Mesendoderm (in vitro differentiated cells): ENCODE measurements at regions not wholly inside any gene's neighbourhood (a gene's known extent, or its start where the extent isn't known, plus 50 kb on each side); places are given as distances from the start of the nearest gene placed in this dataset.
A peak's percentile ranks its signal among the peaks of the same experiment; 100 is the strongest.

Experiments used
- DNase-seq: peaks from one replicate; pipeline ENCODE4 v3.0.0; 2013
- H2AK5ac ChIP-seq: 2 replicates; pipeline ENCODE4 v1.6.1; 2013; ENCODE audit warnings: low read length, inconsistent platforms
- H2BK120ac ChIP-seq: 2 replicates; pipeline ENCODE4 v1.6.1; 2013; ENCODE audit warnings: low read depth, mild to moderate bottlenecking, low read length, moderate library complexity, mixed read lengths
- H2BK15ac ChIP-seq: replicated peaks from 2 replicates; pipeline ENCODE4 v1.6.1; 2013; ENCODE audit warnings: low read depth, mild to moderate bottlenecking, moderate library complexity
- H2BK5ac ChIP-seq: 2 replicates; pipeline ENCODE4 v1.6.1; 2013; ENCODE audit warnings: low read length, inconsistent platforms
- H3K18ac ChIP-seq: 2 replicates; pipeline ENCODE4 v1.6.1; 2013; ENCODE audit warnings: mild to moderate bottlenecking, low read length, mixed read lengths
- H3K23ac ChIP-seq: one replicate; pipeline ENCODE4 v1.6.1; 2013; ENCODE audit warnings: low read length
- H3K27ac ChIP-seq: 2 replicates; pipeline ENCODE4 v1.5.1; 2013; ENCODE audit warnings: low read depth, mild to moderate bottlenecking, inconsistent platforms, low read length, moderate library complexity
- H3K27me3 ChIP-seq: 2 replicates; pipeline ENCODE4 v1.6.1; 2013; ENCODE audit warnings: low read length, control low read depth, mild to moderate bottlenecking, inconsistent platforms; ENCODE audit not compliant: insufficient read depth, poor library complexity
- H3K36me3 ChIP-seq: 2 replicates; pipeline ENCODE4 v1.6.1; 2013; ENCODE audit warnings: low read length, inconsistent platforms; ENCODE audit not compliant: control insufficient read depth, insufficient read depth
- H3K4ac ChIP-seq: one replicate; pipeline ENCODE4 v1.6.1; 2013; ENCODE audit warnings: low read depth, mild to moderate bottlenecking, low read length, moderate library complexity
- H3K4me1 ChIP-seq: 2 replicates; pipeline ENCODE4 v1.6.1; 2013; ENCODE audit warnings: low read depth, low read length, inconsistent platforms; ENCODE audit not compliant: control insufficient read depth
- H3K4me2 ChIP-seq: 2 replicates; pipeline ENCODE4 v1.6.1; 2013; ENCODE audit warnings: low read length
- H3K4me3 ChIP-seq: 2 replicates; pipeline ENCODE4 v1.5.1; 2013; ENCODE audit warnings: mild to moderate bottlenecking, low read length
- H3K56ac ChIP-seq: one replicate; pipeline ENCODE4 v1.6.1; 2013; ENCODE audit warnings: low read length
- H3K79me1 ChIP-seq: 2 replicates; pipeline ENCODE4 v1.6.1; 2013; ENCODE audit warnings: low read length, inconsistent platforms
- H3K79me2 ChIP-seq: 2 replicates; pipeline ENCODE4 v1.6.1; 2013; ENCODE audit warnings: mild to moderate bottlenecking, low read length; ENCODE audit not compliant: control insufficient read depth, insufficient read depth
- H3K9ac ChIP-seq: 2 replicates; pipeline ENCODE4 v1.6.1; 2013; ENCODE audit warnings: low read length, inconsistent platforms
- H4K5ac ChIP-seq: one replicate; pipeline ENCODE4 v1.6.1; 2013; ENCODE audit warnings: low read length
- H4K8ac ChIP-seq: one replicate; pipeline ENCODE4 v1.6.1; 2013; ENCODE audit warnings: low read depth, mild to moderate bottlenecking, control low read depth, low read length, moderate library complexity
- WGBS: extraction: QIAGEN DNeasy Blood & Tissue Kit; methylation state at CpG from one replicate; pipeline ENCODE4 v1.1.7; 2013; ENCODE audit warnings: low lambda C conversion rate, missing lambda C conversion rate; ENCODE audit not compliant: insufficient coverage; ENCODE audit errors: extremely low coverage; 5-methylcytosine and 5-hydroxymethylcytosine counted together

- no peak for DNase-seq
- whole genome bisulfite sequencing: no CpG with 5 or more reads among the region's 2 CpGs
- Histone ChIP-seq H3K18ac (no peak overlapping the region), H4K5ac (no peak overlapping the region), H2BK120ac (no peak overlapping the region), H3K56ac (no peak overlapping the region), H3K4me3 (no peak overlapping the region), H3K36me3 (no peaks in the 10 kb centered on the region), H2AK5ac (no peak overlapping the region), H3K27me3 (no peaks in the 10 kb centered on the region), H2BK15ac (no peak overlapping the region), H4K8ac (no peak overlapping the region), H3K4ac (no peak overlapping the region), H3K79me1 (no peaks in the 10 kb centered on the region), H2BK5ac (no peak overlapping the region), H3K4me2 (no peak overlapping the region), H3K23ac (no peak overlapping the region), H3K4me1 (no peaks in the 10 kb centered on the region), H3K27ac (no peak overlapping the region), H3K79me2 (no peaks in the 10 kb centered on the region), H3K9ac (no peak overlapping the region)
These were observed 524.5 kb upstream of the MEX3C start for GRCh38 chr18:51721996-51722395.

DNA sequence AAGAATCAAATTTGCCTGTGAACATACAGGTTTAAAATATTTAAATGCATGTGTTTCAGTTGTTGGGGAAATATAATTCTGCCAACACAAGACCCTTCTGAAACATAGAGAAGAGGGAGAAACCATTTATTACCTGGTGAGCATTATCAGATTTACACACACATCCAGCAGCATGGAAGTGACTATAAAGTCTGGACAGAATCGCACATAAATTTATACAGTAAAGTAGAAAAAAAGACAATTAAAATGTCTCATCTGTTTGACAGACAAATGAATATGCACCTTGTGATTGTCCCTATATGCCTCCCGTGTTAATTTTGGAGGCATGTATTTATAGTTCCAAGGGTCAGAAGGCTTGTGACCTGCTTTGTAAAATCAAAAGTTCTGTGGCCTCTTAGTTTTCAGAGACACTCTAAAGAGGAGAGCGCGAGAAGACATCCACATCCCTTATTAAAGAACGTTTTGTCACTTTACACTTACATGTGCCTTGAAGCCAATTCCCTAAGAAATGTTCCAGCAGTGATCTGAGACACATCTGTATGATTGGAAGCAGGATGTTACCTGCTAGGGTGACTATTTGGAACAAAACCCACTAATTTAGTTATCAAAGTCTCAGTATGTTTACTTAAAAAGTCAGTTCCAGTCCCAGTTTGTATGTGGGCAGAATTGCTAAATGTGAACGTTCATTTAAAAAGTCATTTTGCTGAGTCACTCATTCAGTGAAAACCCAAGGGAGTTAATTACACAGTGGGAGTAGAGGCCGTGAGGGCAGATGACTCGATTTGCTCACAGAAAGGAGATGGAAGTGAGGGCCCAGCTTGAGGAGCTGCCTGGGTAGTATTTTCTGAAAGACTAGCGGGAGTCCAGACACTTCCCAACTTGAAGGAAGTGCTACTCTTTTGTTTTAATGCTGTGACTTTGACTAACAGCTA is 527.6 kb upstream of the MEX3C start:
- no peaks in the 10 kb centered on the region for H3K36me3 ChIP-seq
- H3K56ac ChIP-seq: no peak overlapping the region
- peak overlapping the region; percentile 28 for H2BK120ac ChIP-seq
- H3K4me2 ChIP-seq: no peak overlapping the region
- DNase-seq: peak; percentile 8
- H2BK15ac ChIP-seq: peak overlapping the region; percentile 45
- no peak overlapping the region for H3K4ac ChIP-seq
- no peak overlapping the region for H3K23ac ChIP-seq
- H3K79me1 ChIP-seq: no peaks in the 10 kb centered on the region
- H3K4me3 ChIP-seq: no peak overlapping the region
- no peak overlapping the region for H3K27ac ChIP-seq
- no peak overlapping the region for H4K8ac ChIP-seq
- H3K4me1 ChIP-seq: no peaks in the 10 kb centered on the region
- H2AK5ac ChIP-seq: no peak overlapping the region
- peak overlapping the region; percentile 84 for H3K18ac ChIP-seq
- no peak overlapping the region for H3K9ac ChIP-seq
- WGBS: no CpG with 5 or more reads among the region's 9 CpGs
- H3K27me3 ChIP-seq: no peaks in the 10 kb centered on the region
- no peak overlapping the region for H2BK5ac ChIP-seq
- no peak overlapping the region for H4K5ac ChIP-seq
- no peaks in the 10 kb centered on the region for H3K79me2 ChIP-seq

DNA sequence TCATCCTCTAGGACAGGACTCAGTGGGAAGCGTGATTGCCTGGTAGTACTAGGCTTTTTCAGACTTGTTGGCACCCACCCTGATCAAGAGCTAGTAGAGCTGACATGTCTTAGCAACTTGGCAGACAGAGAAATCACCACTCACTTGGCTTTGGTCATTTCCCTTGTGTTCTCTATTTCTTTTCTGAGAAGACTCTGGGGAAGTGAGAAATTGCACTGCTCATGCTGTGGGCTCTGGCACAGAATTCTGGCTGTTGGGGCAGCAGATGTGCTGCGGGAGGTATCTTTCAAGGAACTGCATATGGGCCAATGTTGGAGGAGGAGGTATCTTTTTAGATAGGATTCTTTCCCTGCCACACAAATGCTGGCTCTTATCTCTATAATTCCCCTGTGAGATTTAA is 529.1 kb upstream of the MEX3C start:
- Histone ChIP-seq H3K4me2 (no peak overlapping the region), H3K23ac (no peak overlapping the region), H3K36me3 (no peaks in the 10 kb centered on the region), H3K4me1 (no peaks in the 10 kb centered on the region), H3K56ac (no peak overlapping the region), H2BK15ac (no peak overlapping the region), H3K4me3 (no peak overlapping the region), H2AK5ac (no peak overlapping the region), H3K4ac (no peak overlapping the region), H4K5ac (no peak overlapping the region), H2BK5ac (no peak overlapping the region), H4K8ac (no peak overlapping the region), H3K79me2 (no peaks in the 10 kb centered on the region), H2BK120ac (no peak overlapping the region), H3K27ac (no peak overlapping the region), H3K9ac (no peak overlapping the region), H3K27me3 (no peaks in the 10 kb centered on the region), H3K79me1 (no peaks in the 10 kb centered on the region), H3K18ac (no peak overlapping the region)
- DNase-seq: peak; percentile 6
- WGBS: no CpG with 5 or more reads among the region's 2 CpGs

DNA sequence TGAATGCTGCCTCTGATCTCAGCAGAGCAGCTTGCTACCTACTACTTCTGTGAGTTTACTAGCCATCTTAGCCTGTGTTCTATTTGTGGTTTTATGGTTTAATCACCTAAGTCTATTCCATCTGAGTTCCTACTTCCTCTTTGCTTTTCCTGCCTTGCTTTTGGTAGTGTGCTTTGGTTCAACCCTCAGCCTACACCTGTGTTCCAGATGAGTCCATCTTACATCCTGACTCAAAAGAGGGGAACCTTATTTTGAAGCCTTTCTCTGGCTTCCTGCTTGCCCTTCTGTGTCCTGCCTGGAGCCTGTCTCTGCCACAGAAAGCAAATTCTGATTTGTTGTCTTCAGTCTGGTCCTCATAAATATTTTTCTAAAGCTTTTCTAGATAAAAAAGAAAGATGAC is 530.3 kb upstream of the MEX3C start:
- no peak overlapping the region for H2BK15ac ChIP-seq

GRCh38 chr18:51731070-51731469 is 533.6 kb upstream of the MEX3C start:
- Histone ChIP-seq H2AK5ac (no peak overlapping the region), H3K18ac (no peak overlapping the region), H3K4me1 (no peaks in the 10 kb centered on the region), H4K5ac (no peak overlapping the region), H2BK5ac (no peak overlapping the region), H3K79me2 (no peaks in the 10 kb centered on the region), H3K23ac (no peak overlapping the region), H3K79me1 (no peaks in the 10 kb centered on the region), H2BK120ac (no peak overlapping the region), H3K56ac (no peak overlapping the region), H2BK15ac (no peak overlapping the region), H3K27ac (no peak overlapping the region), H3K4me2 (no peak overlapping the region), H3K4me3 (no peak overlapping the region), H3K27me3 (no peaks in the 10 kb centered on the region), H3K4ac (no peak overlapping the region), H3K9ac (no peak overlapping the region), H4K8ac (no peak overlapping the region), H3K36me3 (no peaks in the 10 kb centered on the region)
- no peak for DNase-seq
- WGBS: no CpG with 5 or more reads among the region's 4 CpGs

More for the DNA sequence above, 530.3 kb upstream of the MEX3C start:
- Histone ChIP-seq H3K4me2 (no peak overlapping the region), H3K18ac (no peak overlapping the region), H3K4me1 (no peaks in the 10 kb centered on the region), H3K79me2 (no peaks in the 10 kb centered on the region), H3K36me3 (no peaks in the 10 kb centered on the region), H3K4me3 (no peak overlapping the region), H3K9ac (no peak overlapping the region), H3K23ac (no peak overlapping the region), H3K27ac (no peak overlapping the region), H4K5ac (no peak overlapping the region), H3K79me1 (no peaks in the 10 kb centered on the region), H2BK5ac (no peak overlapping the region), H4K8ac (no peak overlapping the region), H3K27me3 (no peaks in the 10 kb centered on the region), H3K56ac (no peak overlapping the region), H2AK5ac (no peak overlapping the region), H3K4ac (no peak overlapping the region), H2BK120ac (no peak overlapping the region)
- DNase-seq: no peak

- H2AK5ac ChIP-seq: no peak overlapping the region
- no peak for DNase-seq
- H3K4me1 ChIP-seq: no peaks in the 10 kb centered on the region
- H3K79me2 ChIP-seq: no peaks in the 10 kb centered on the region
- no peak overlapping the region for H4K5ac ChIP-seq
- no peaks in the 10 kb centered on the region for H3K27me3 ChIP-seq
- no peaks in the 10 kb centered on the region for H3K36me3 ChIP-seq
- no peak overlapping the region for H3K4ac ChIP-seq
- H2BK15ac ChIP-seq: no peak overlapping the region
- H2BK5ac ChIP-seq: no peak overlapping the region
- no peaks in the 10 kb centered on the region for H3K79me1 ChIP-seq
- WGBS: 100% methylated on average over 2 of the region's 3 CpGs
- H3K23ac ChIP-seq: no peak overlapping the region
- H2BK120ac ChIP-seq: no peak overlapping the region
- no peak overlapping the region for H3K56ac ChIP-seq
- no peak overlapping the region for H3K4me2 ChIP-seq
- no peak overlapping the region for H3K18ac ChIP-seq
- H3K27ac ChIP-seq: no peak overlapping the region
- H4K8ac ChIP-seq: no peak overlapping the region
- H3K4me3 ChIP-seq: no peak overlapping the region
- H3K9ac ChIP-seq: no peak overlapping the region
These were observed 537.1 kb upstream of the MEX3C start for GRCh38 chr18:51734576-51734975.
